Fibroblast of lung (primary cell): ENCODE measurements at regions not wholly inside any gene's neighbourhood (a gene's known extent, or its start where the extent isn't known, plus 50 kb on each side); places are given as distances from the start of the nearest gene placed in this dataset.

Source experiments
- DNase-seq, 2 donors: peaks; one replicate each; pipeline versions ENCODE4 v3.0.0 to v3.0.0-alpha.2; 2010; ENCODE audit warnings: low read depth in 2 of 2
- H2AFZ ChIP-seq: 2 replicates; pipeline ENCODE4 v1.5.1; 2012; ENCODE audit warnings: low read length, control low read depth, inconsistent platforms
- H3K27ac ChIP-seq: 2 replicates; pipeline ENCODE4 v1.5.1; 2011; ENCODE audit warnings: low read length, control low read depth; ENCODE audit not compliant: insufficient read depth
- H3K27me3 ChIP-seq: 2 replicates; pipeline ENCODE4 v1.5.1; 2011; ENCODE audit warnings: mild to moderate bottlenecking, low read length; ENCODE audit not compliant: control insufficient read depth, insufficient read depth
- H3K36me3 ChIP-seq: 2 replicates; pipeline ENCODE4 v1.5.1; 2011; ENCODE audit warnings: low read length; ENCODE audit not compliant: control insufficient read depth, insufficient read depth
- H3K4me1 ChIP-seq: 2 replicates; pipeline ENCODE4 v1.5.1; 2011; ENCODE audit warnings: low read length; ENCODE audit not compliant: control insufficient read depth, insufficient read depth; ENCODE audit errors: extremely low read depth
- H3K4me2 ChIP-seq: 2 replicates; pipeline ENCODE4 v1.5.1; 2011; ENCODE audit warnings: low read length, control low read depth; ENCODE audit not compliant: insufficient read depth; ENCODE audit errors: extremely low read depth
- H3K4me3 ChIP-seq, 4 experiments: fragments of 200-600 bp in 1 of 4; sonication (generic) in 1 of 4; replicated peaks in 1 of 4; 2 replicates each; pipeline ENCODE4 v1.5.1; 2011 to 2016; ENCODE audit warnings: low read length in 4 of 4, low read depth in 3 of 4, mild to moderate bottlenecking in 3 of 4, control low read depth in 2 of 4, inconsistent platforms in 1 of 4, mixed read lengths in 1 of 4; ENCODE audit not compliant: insufficient read depth in 1 of 4; ENCODE audit errors: control extremely low read depth in 1 of 4
- H3K79me2 ChIP-seq: 2 replicates; pipeline ENCODE4 v1.5.1; 2012; ENCODE audit warnings: mild to moderate bottlenecking, low read length, inconsistent platforms; ENCODE audit not compliant: control insufficient read depth, insufficient read depth
- H3K9ac ChIP-seq: 2 replicates; pipeline ENCODE4 v1.5.1; 2011; ENCODE audit warnings: mild to moderate bottlenecking, low read length, control low read depth; ENCODE audit not compliant: insufficient read depth
- H3K9me3 ChIP-seq: 2 replicates; pipeline ENCODE4 v1.5.1; 2012; ENCODE audit warnings: low read depth, low read length; ENCODE audit not compliant: control insufficient read depth, insufficient read depth
- H4K20me1 ChIP-seq: 2 replicates; pipeline ENCODE4 v1.5.1; 2011; ENCODE audit warnings: low read length; ENCODE audit not compliant: control insufficient read depth, insufficient read depth; ENCODE audit errors: extremely low read depth
- EZH2 ChIP-seq: IDR thresholded peaks from 2 replicates; pipeline ENCODE4 v1.5.1; 2012; ENCODE audit warnings: low read length, control low read depth, mild to moderate bottlenecking; ENCODE audit errors: missing control alignments
- TF ChIP-seq, protein P1 (sequence below), 2 donors: IDR thresholded peaks in 1 of 2; conservative IDR thresholded peaks in 1 of 2; 1 replicate in 1 of 2; 2 replicates in 1 of 2; pipeline ENCODE4 v1.5.1; 2011 to 2012; ENCODE audit warnings: low read length in 2 of 2, control low read depth in 1 of 2, inconsistent platforms in 1 of 2, low read depth in 1 of 2, mild to moderate bottlenecking in 1 of 2

DNA sequence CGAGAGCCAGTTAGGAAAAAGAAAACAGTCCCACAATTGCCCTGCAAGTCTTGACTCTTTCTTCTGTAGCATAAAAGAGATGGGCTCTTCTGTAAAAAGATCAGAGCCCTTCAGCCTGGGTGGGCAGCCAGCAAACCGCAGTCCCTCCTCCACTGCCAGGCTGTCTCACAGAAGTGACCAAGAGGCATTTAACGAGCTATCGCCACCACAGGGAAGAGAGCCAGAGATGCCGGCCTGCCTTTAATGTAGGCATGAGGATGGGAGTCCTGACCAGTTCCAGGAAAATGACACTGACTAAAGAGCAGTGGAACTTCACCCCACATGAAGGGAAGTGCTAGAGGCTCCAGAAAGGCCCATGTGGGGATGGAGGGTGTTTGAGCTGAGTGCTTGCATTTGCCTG is 264.6 kb downstream of the NDUFS4 start:
- H3K4me3 ChIP-seq, result no peak overlapping the region
- H4K20me1 ChIP-seq, result no peaks in the 10 kb centered on the region
- H3K9me3 ChIP-seq, result no peaks in the 10 kb centered on the region
- H3K27ac ChIP-seq, result no peak overlapping the region
- H2AFZ ChIP-seq, result no peak overlapping the region
- TF ChIP-seq, protein P1, sequence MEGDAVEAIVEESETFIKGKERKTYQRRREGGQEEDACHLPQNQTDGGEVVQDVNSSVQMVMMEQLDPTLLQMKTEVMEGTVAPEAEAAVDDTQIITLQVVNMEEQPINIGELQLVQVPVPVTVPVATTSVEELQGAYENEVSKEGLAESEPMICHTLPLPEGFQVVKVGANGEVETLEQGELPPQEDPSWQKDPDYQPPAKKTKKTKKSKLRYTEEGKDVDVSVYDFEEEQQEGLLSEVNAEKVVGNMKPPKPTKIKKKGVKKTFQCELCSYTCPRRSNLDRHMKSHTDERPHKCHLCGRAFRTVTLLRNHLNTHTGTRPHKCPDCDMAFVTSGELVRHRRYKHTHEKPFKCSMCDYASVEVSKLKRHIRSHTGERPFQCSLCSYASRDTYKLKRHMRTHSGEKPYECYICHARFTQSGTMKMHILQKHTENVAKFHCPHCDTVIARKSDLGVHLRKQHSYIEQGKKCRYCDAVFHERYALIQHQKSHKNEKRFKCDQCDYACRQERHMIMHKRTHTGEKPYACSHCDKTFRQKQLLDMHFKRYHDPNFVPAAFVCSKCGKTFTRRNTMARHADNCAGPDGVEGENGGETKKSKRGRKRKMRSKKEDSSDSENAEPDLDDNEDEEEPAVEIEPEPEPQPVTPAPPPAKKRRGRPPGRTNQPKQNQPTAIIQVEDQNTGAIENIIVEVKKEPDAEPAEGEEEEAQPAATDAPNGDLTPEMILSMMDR (conservative IDR thresholded peaks at IDR 0.05 in 1 of 2, IDR thresholded peaks at IDR 0.05 in 1 of 2; ENCODE audit: low read depth in 1 of 2, low read length in 2 of 2), result no peak
- no peak for TF ChIP-seq EZH2
- no peak for DNase-seq
- H3K4me1 ChIP-seq, result no peaks in the 10 kb centered on the region
- H3K36me3 ChIP-seq, result no peaks in the 10 kb centered on the region
- no peak overlapping the region for H3K9ac ChIP-seq
- H3K4me2 ChIP-seq, result no peak overlapping the region
- H3K79me2 ChIP-seq, result no peaks in the 10 kb centered on the region
- H3K27me3 ChIP-seq, result no peaks in the 10 kb centered on the region

GRCh38 chr5:53825926-53826325 is 265.5 kb downstream of the NDUFS4 start:
- Histone ChIP-seq H3K27ac (no peak overlapping the region), H3K4me3 (no peak overlapping the region), H3K27me3 (no peaks in the 10 kb centered on the region), H2AFZ (no peak overlapping the region), H3K36me3 (no peaks in the 10 kb centered on the region), H3K4me1 (no peaks in the 10 kb centered on the region), H3K4me2 (no peak overlapping the region), H3K9me3 (no peaks in the 10 kb centered on the region), H3K79me2 (no peaks in the 10 kb centered on the region), H4K20me1 (no peaks in the 10 kb centered on the region), H3K9ac (no peak overlapping the region)
- no peak for DNase-seq
- no peak for TF ChIP-seq EZH2
- TF ChIP-seq, protein P1 (conservative IDR thresholded peaks at IDR 0.05 in 1 of 2, IDR thresholded peaks at IDR 0.05 in 1 of 2; ENCODE audit: low read depth in 1 of 2, low read length in 2 of 2), result no peak

- Histone ChIP-seq H3K27me3 (no peaks in the 10 kb centered on the region), H3K36me3 (no peaks in the 10 kb centered on the region), H3K79me2 (no peaks in the 10 kb centered on the region), H3K9me3 (no peaks in the 10 kb centered on the region), H2AFZ (no peak overlapping the region), H3K9ac (no peak overlapping the region), H3K4me1 (no peaks in the 10 kb centered on the region), H3K27ac (no peak overlapping the region), H4K20me1 (no peaks in the 10 kb centered on the region), H3K4me2 (no peak overlapping the region), H3K4me3 (no peak overlapping the region)
- TF ChIP-seq, protein P1 (conservative IDR thresholded peaks at IDR 0.05 in 1 of 2, IDR thresholded peaks at IDR 0.05 in 1 of 2; ENCODE audit: low read depth in 1 of 2, low read length in 2 of 2), result no peak
- TF ChIP-seq EZH2, result no peak
- DNase-seq, result no peak
Observed at GRCh38 chr5:53826504-53826903, 266.1 kb downstream of the NDUFS4 start.
